Mesothelial cell of epicardium (in vitro differentiated cells): ENCODE measurements at regions not wholly inside any gene's neighbourhood (a gene's known extent, or its start where the extent isn't known, plus 50 kb on each side); places are given as distances from the start of the nearest gene placed in this dataset.

Experiments
- DNase-seq, 2 experiments: peaks; one replicate each; pipeline ENCODE4 v3.0.0; 2021; ENCODE audit warnings: low spot score in 2 of 2; ENCODE audit not compliant: unreplicated experiment in 2 of 2
- H3K27ac Mint-ChIP-seq: 2 replicates; pipeline ENCODE4 v1.8.0; 2021; ENCODE audit warnings: mixed read lengths
- H3K27me3 Mint-ChIP-seq: 2 replicates; pipeline ENCODE4 v1.8.0; 2021; ENCODE audit warnings: low read depth, mixed read lengths
- H3K36me3 Mint-ChIP-seq: 2 replicates; pipeline ENCODE4 v1.8.0; 2021; ENCODE audit warnings: mixed read lengths
- H3K4me1 Mint-ChIP-seq: 2 replicates; pipeline ENCODE4 v1.8.0; 2021; ENCODE audit warnings: mixed read lengths
- H3K4me3 Mint-ChIP-seq: 2 replicates; pipeline ENCODE4 v1.8.0; 2021; ENCODE audit warnings: mild to moderate bottlenecking, moderate library complexity, mixed read lengths
- H3K9me3 Mint-ChIP-seq: 2 replicates; pipeline ENCODE4 v1.8.0; 2021; ENCODE audit warnings: mixed read lengths
- TF ChIP-seq, protein P1 (sequence below): fragments of 200-600 bp; sonication (generic); IDR thresholded peaks from one replicate; pipeline ENCODE4 v1.5.0; 2021; ENCODE audit warnings: antibody characterized with exemption; ENCODE audit not compliant: unreplicated experiment

DNA sequence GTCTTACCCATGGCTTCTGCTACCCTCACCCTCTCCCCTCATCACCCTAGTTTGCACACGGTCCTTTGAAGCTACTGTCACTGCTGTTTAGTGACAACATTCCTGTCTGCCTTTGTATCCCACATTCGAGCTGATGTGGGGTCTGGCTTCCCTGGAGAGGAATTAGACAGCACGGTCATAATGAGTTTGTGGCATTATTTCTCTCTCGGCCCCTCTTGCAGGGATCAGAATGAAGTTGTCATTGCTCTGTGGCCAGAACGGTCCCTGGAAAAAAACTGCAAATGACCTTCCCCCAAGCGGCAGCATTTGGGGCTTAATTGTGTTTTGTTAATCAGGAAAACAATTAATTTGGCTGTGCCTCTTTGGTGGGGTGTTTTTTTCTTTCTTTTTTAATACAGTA lies 317.2 kb upstream of the PODXL start:
- DNase-seq, result no peak
- Mint-ChIP-seq H3K4me1 (no peaks in the 10 kb centered on the region), H3K9me3 (peaks cover 4% of the 10 kb centered on the region), H3K27me3 (peaks cover 43% of the 10 kb centered on the region), H3K27ac (no peak overlapping the region), H3K36me3 (no peaks in the 10 kb centered on the region), H3K4me3 (no peak overlapping the region)
- TF ChIP-seq, protein P1, sequence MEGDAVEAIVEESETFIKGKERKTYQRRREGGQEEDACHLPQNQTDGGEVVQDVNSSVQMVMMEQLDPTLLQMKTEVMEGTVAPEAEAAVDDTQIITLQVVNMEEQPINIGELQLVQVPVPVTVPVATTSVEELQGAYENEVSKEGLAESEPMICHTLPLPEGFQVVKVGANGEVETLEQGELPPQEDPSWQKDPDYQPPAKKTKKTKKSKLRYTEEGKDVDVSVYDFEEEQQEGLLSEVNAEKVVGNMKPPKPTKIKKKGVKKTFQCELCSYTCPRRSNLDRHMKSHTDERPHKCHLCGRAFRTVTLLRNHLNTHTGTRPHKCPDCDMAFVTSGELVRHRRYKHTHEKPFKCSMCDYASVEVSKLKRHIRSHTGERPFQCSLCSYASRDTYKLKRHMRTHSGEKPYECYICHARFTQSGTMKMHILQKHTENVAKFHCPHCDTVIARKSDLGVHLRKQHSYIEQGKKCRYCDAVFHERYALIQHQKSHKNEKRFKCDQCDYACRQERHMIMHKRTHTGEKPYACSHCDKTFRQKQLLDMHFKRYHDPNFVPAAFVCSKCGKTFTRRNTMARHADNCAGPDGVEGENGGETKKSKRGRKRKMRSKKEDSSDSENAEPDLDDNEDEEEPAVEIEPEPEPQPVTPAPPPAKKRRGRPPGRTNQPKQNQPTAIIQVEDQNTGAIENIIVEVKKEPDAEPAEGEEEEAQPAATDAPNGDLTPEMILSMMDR, result no peak

DNA sequence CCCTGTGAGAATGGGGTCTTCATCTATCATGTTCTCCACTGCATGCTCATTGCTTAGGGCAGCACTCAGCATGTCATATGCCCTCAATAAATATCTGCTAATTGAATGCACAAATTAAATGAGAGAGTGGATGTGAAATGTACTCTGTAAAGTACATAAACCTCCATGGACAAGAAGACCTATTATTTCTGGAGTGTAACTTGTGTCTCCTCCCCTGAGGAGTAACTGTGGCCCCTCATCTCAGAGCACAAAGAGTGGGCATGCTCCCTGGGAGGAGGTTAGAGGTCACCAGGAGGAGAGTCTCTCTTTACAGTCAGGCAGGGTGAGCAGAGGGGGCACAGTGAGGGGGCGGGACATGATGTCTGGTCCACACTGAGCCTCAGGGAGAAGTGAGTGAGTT lies 313.6 kb upstream of the PODXL start:
- no peaks in the 10 kb centered on the region for H3K36me3 Mint-ChIP-seq
- H3K9me3 Mint-ChIP-seq, result peaks cover 4% of the 10 kb centered on the region
- H3K27me3 Mint-ChIP-seq, result peaks cover 52% of the 10 kb centered on the region
- no peak overlapping the region for H3K27ac Mint-ChIP-seq
- no peak for DNase-seq
- H3K4me1 Mint-ChIP-seq, result no peaks in the 10 kb centered on the region
- H3K4me3 Mint-ChIP-seq, result no peak overlapping the region
- TF ChIP-seq, protein P1, result no peak

DNA sequence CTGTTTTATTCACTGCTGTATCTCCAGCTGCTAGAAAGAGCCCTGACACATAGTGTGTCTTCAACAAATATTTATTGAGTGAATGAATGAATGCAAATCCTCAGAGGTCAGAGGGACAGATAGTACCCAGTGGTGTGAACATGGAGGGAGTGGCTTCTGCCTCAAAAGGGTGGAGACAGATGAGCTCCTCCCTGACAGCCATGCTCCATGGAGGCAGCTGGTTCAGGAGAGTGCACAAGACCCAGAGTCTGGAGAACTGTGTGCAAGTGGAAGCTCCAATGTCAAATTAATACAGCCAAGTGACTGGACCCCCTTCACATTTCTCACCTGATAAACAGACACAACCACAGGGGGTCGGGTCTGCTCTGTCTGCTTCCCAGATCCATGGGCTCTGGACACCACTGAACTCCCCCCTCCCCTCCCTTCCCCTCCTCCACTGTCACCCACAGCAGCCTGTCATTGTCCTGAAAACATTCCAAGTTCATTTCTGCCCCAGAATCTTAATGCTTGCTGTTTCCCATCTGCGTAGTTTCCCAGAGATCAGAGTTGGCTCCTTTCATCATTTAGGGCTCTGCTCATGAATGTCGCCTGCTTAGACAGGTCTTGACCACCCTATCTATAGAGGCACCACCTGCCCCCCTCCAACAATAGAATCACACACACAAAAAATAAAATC lies 312.9 kb upstream of the PODXL start:
- DNase-seq, result no peak
- Mint-ChIP-seq H3K27ac (no peak overlapping the region), H3K4me3 (no peak overlapping the region), H3K9me3 (peaks cover 4% of the 10 kb centered on the region), H3K27me3 (peaks cover 52% of the 10 kb centered on the region), H3K36me3 (no peaks in the 10 kb centered on the region), H3K4me1 (no peaks in the 10 kb centered on the region)
- TF ChIP-seq, protein P1, result no peak

DNA sequence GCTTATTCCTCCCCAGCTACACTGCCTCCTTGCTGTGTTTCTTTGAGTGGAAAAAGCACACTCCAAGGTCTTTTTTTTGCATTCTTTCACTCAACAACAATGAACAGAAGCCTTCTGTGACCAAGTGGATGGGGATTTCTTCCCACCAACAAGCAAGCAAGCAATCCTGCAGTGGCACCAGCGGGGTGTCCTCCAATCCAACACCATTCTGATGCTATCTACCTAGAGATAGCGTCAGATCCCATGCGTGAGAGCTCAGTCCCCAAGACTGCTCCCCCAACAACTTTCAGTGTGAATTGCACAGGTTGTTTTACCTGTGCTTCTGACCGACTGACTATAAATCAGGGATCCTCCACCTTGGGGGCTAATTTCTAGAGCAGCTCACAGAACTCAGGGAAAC lies 311.0 kb upstream of the PODXL start:
- Mint-ChIP-seq H3K36me3 (no peaks in the 10 kb centered on the region), H3K27me3 (peaks cover 46% of the 10 kb centered on the region), H3K4me1 (no peaks in the 10 kb centered on the region), H3K4me3 (no peak overlapping the region), H3K27ac (no peak overlapping the region), H3K9me3 (peaks cover 4% of the 10 kb centered on the region)
- TF ChIP-seq, protein P1, result no peak
- DNase-seq, result no peak

DNA sequence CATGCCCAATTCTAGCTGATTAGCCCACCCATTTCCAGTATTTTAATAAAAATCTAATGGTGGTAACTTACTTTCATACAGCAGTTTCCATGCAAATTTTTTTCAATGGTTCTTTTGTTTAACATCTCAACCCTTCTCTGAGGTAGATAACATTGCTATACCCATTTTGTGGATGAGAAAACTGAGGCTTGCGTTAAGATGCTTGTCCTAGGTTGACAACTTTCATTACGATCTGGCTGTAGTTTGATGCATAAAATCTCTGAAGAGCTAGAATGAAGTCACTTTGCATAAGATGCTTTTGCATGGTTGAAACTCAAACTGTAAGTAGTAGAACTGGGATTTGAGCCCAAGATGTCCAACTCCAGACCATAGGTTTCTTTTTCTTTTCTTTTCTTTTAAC lies 309.5 kb upstream of the PODXL start:
- Mint-ChIP-seq H3K4me3 (no peak overlapping the region), H3K4me1 (peaks cover 14% of the 10 kb centered on the region), H3K27ac (no peak overlapping the region), H3K27me3 (peaks cover 41% of the 10 kb centered on the region), H3K36me3 (no peaks in the 10 kb centered on the region), H3K9me3 (peaks cover under 1% of the 10 kb centered on the region)
- no peak for DNase-seq
- TF ChIP-seq, protein P1, result no peak
